ENCODE measurements at regions not wholly inside any gene's neighbourhood (a gene's known extent, or its start where the extent isn't known, plus 50 kb on each side); places are given as distances from the start of the nearest gene placed in this dataset.
"Not testable (repeated sequence)": the region's sequence is repeated elsewhere in the genome, so short reads cannot be mapped to it uniquely, and the experiment has no call there.

DNA sequence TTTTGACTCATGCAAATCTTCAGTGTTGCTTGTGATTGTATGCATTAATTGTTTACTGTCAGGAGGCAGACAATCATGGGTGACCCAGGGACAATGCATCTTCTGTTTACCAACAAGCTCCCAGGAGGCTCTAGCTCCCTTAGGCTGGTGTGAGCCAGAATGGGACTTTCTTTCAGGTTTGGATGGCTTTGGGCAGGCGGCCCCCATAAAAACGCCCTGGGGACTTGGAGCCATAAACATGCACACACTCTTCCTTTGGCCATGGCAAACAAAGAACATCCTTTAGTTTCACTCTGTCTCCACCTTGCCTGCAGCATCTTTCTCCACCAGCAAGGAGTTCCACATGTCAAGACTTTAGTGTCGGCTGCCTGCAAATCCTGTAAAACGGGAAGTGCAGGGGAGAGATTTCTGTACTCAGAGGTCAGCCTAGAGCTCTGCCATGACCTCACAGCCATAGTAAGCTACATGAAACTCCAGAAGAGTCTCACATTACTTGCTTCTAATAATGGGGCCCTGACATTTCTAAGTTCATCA lies 127.6 kb downstream of the MAP3K7 start:
- H3K4me1 ChIP-seq, result peaks cover 0 to 21% (median 0%) of the 10 kb centered on the region in 9 donors
- H3K36me3 ChIP-seq, result no peaks in the 10 kb centered on the region
- no peak for TF ChIP-seq CTCF (IDR thresholded peaks at IDR 0.05)
- H3K27me3 ChIP-seq, result no peaks in the 10 kb centered on the region
- no peak overlapping the region for H3K4me3 ChIP-seq
- no peak overlapping the region for H3K27ac ChIP-seq
- DNase-seq (no peak), ATAC-seq (no peak)
- intact Hi-C loops (cut with DNase I), result no loop called here
- no peaks in the 10 kb centered on the region for H3K9me3 ChIP-seq
- 60 to 69% methylated on average over 4 of the region's 4 CpGs for WGBS, 2 donors

- H3K27me3 ChIP-seq, result no peaks in the 10 kb centered on the region
- peak overlapping the region in 1 of 10 donors; percentile 26 for H3K4me3 ChIP-seq
- peak in 1 of 2 donors; percentile 7 for DNase-seq
- peak in 3 of 8 donors; percentile 41 to 82 (median 44) for ATAC-seq
- H3K36me3 ChIP-seq, result no peaks in the 10 kb centered on the region
- no peak overlapping the region for H3K27ac ChIP-seq
- WGBS, 2 donors, result 43 to 44% methylated on average over 10 of the region's 10 CpGs
- intact Hi-C loops (cut with DNase I), result no loop called here
- H3K9me3 ChIP-seq, result no peaks in the 10 kb centered on the region
- TF ChIP-seq CTCF (IDR thresholded peaks at IDR 0.05), result no peak
- peaks cover 0 to 21% (median 0%) of the 10 kb centered on the region in 9 donors for H3K4me1 ChIP-seq
These were observed 128.3 kb downstream of the MAP3K7 start for GRCh38 chr6:90458353-90459224.

DNA sequence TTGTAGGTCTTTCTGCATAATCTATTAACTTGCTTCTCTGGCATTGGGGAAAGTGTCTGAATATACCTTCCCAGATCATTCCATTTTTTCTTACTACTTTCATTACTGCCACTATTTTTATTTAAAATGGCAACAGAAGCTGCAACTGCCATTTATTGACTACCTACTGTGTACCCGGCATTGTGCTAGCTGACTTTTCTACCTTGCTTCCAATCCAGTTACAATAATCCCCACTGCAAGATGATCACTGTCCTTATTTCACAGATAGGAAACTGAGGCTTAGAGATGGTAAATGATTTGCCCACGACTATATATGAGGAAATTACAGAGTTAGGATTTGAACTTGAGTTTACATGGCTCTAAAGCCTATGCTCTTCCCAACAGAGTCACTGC lies 129.0 kb downstream of the MAP3K7 start:
- H3K27me3 ChIP-seq, result no peaks in the 10 kb centered on the region
- H3K27ac ChIP-seq, result no peak overlapping the region
- no peak overlapping the region for H3K4me3 ChIP-seq
- DNase-seq, result no peak
- 90 to 94% methylated on average over 2 of the region's 2 CpGs for WGBS, 2 donors
- no peaks in the 10 kb centered on the region for H3K9me3 ChIP-seq
- no peaks in the 10 kb centered on the region for H3K36me3 ChIP-seq
- intact Hi-C loops (cut with DNase I), result no loop called here
- no peak for TF ChIP-seq CTCF (IDR thresholded peaks at IDR 0.05)
- no peak for ATAC-seq
- peaks cover 0 to 21% (median 0%) of the 10 kb centered on the region in 9 donors for H3K4me1 ChIP-seq

- DNase-seq; H3K4me3 ChIP-seq; H3K36me3 ChIP-seq; H3K9me3 ChIP-seq; H3K27me3 ChIP-seq; ATAC-seq; intact Hi-C loops (cut with DNase I); H3K27ac ChIP-seq: not testable (repeated sequence)
- peaks cover 0 to 21% (median 0%) of the 10 kb centered on the region in 9 donors for H3K4me1 ChIP-seq
- WGBS, 2 donors, result 89 to 91% methylated on average over 19 of the region's 19 CpGs
These were observed 129.6 kb downstream of the MAP3K7 start for GRCh38 chr6:90456997-90457866.
